Peyer's patch (tissue), 4 donors: ENCODE measurements at regions not wholly inside any gene's neighbourhood (a gene's known extent, or its start where the extent isn't known, plus 50 kb on each side); places are given as distances from the start of the nearest gene placed in this dataset.

ENCODE experiments used
- CTCF ChIP-seq, 6 experiments: fragments of 450-650 bp in 4 of 6; fragments of 200-600 bp in 2 of 6; sonication (generic) in 1 of 6; IDR thresholded peaks; one replicate each; pipeline ENCODE4 v1.5.1; 2017 to 2019; ENCODE audit warnings: antibody characterized with exemption in 6 of 6, mild to moderate bottlenecking in 3 of 6, moderate library complexity in 1 of 6
- POLR2A ChIP-seq, 2 donors: fragments of 450-650 bp; IDR thresholded peaks; one replicate each; pipeline ENCODE4 v1.5.1; 2017; ENCODE audit warnings: antibody characterized with exemption in 2 of 2, mild to moderate bottlenecking in 2 of 2, moderate library complexity in 2 of 2

GRCh38 chr10:109616359-109616980, 306.8 kb downstream of the XPNPEP1 start:
- TF ChIP-seq CTCF (IDR thresholded peaks at IDR 0.05) (no peak), POLR2A (IDR thresholded peaks at IDR 0.05) (no peak)
